K562 (cell line): ENCODE measurements at regions not wholly inside any gene's neighbourhood (a gene's known extent, or its start where the extent isn't known, plus 50 kb on each side); places are given as distances from the start of the nearest gene placed in this dataset.

Experiments used
- ATAC-seq: fragments of 200-7000 bp; cut with Tn5 transposase; 3 replicates; pipeline ENCODE4 v1.9.1; 2020; ENCODE audit warnings: moderate library complexity
- BruUV-seq: library from RNA; stranded (reverse); fragments of 400-500 nt; replicated peaks from 2 replicates; lab custom pipeline; 2021; lab: Mats Ljungman, UMichigan
- CTCF ChIA-PET: fragments of 300-600 bp; formaldehyde crosslinking; extraction: SDS; loops from one replicate; lab custom pipeline; 2021; ENCODE audit warnings: low intra/inter-chr PET ratio; lab: Yijun Ruan, JAX
- POLR2A ChIA-PET: fragments of 300-600, 350-650 bp; sonication (Branson Sonifier 250); formaldehyde crosslinking; extraction: SDS; loops from one replicate; lab custom pipeline; 2021; ENCODE audit warnings: antibody characterized with exemption, inconsistent platforms; lab: Yijun Ruan, JAX
- DNase-seq, 4 experiments: peaks; one replicate each; pipeline versions ENCODE4 v3.0.0 to v3.0.0-alpha.2; 2011 to 2018; ENCODE audit warnings: low spot score in 3 of 4, mixed read lengths in 3 of 4; ENCODE audit errors: extremely low read depth in 1 of 4
- FAIRE-seq: peaks from 2 replicates; lab custom pipeline; 2011; peaks lifted over from hg19 to GRCh38; lab: Jason Lieb, UNC
- H2AFZ ChIP-seq: 2 replicates; pipeline ENCODE4 v1.6.0; 2011; ENCODE audit warnings: low read depth, low read length, control low read depth, inconsistent platforms
- H3K27ac ChIP-seq: fragments of 200-600 bp; 3 replicates; pipeline ENCODE4 v1.8.0; 2011; ENCODE audit warnings: low read depth, mild to moderate bottlenecking, control low read depth, inconsistent platforms, low read length, moderate library complexity, mixed read lengths; ENCODE audit errors: extremely low read depth
- H3K27me3 ChIP-seq, 2 experiments: fragments of 300-600 bp in 1 of 2; 2 replicates in 1 of 2; 3 replicates in 1 of 2; pipeline versions ENCODE4 v1.6.0 to v1.8.0; 2011; ENCODE audit warnings: inconsistent platforms in 2 of 2, low read length in 2 of 2, mild to moderate bottlenecking in 1 of 2, mixed read lengths in 1 of 2, moderate library complexity in 1 of 2; ENCODE audit not compliant: control insufficient read depth in 2 of 2, insufficient read depth in 2 of 2
- H3K36me3 ChIP-seq: fragments of 300-600 bp; 3 replicates; pipeline ENCODE4 v1.8.0; 2011; ENCODE audit warnings: mild to moderate bottlenecking, low read length, inconsistent platforms; ENCODE audit not compliant: control insufficient read depth, insufficient read depth
- H3K4me1 ChIP-seq, 2 experiments: fragments of 200-600 bp in 1 of 2; replicated peaks in 1 of 2; 2 replicates in 1 of 2; 3 replicates in 1 of 2; pipeline versions ENCODE4 v1.5.1 to v1.8.0; 2011; ENCODE audit warnings: inconsistent platforms in 2 of 2, low read length in 2 of 2, mild to moderate bottlenecking in 1 of 2, mixed read lengths in 1 of 2, moderate library complexity in 1 of 2; ENCODE audit not compliant: control insufficient read depth in 2 of 2, insufficient read depth in 2 of 2
- H3K4me2 ChIP-seq: 2 replicates; pipeline ENCODE4 v1.6.1; 2011; ENCODE audit warnings: low read length, control low read depth, inconsistent platforms, mixed read lengths; ENCODE audit not compliant: insufficient read depth
- H3K4me3 ChIP-seq: fragments of 200-600 bp; sonication (generic), shearing (Covaris generic); 2 replicates; pipeline ENCODE4 v1.5.1; 2016; ENCODE audit warnings: control low read depth, inconsistent platforms
- H3K79me2 ChIP-seq: fragments of 200-600 bp; 3 replicates; pipeline ENCODE4 v1.8.0; 2011; ENCODE audit warnings: low read length, inconsistent platforms; ENCODE audit not compliant: control insufficient read depth, insufficient read depth
- H3K9ac ChIP-seq, 2 experiments: 2 replicates each; pipeline versions ENCODE4 v1.6.0 to v1.6.1; 2011; ENCODE audit warnings: low read depth in 2 of 2, low read length in 2 of 2, control low read depth in 1 of 2, inconsistent platforms in 1 of 2, mild to moderate bottlenecking in 1 of 2, mixed read lengths in 1 of 2; ENCODE audit not compliant: insufficient read depth in 1 of 2
- H3K9me1 ChIP-seq: one replicate; pipeline ENCODE4 v1.6.0; 2011; ENCODE audit warnings: inconsistent platforms, mild to moderate bottlenecking, low read length, moderate library complexity; ENCODE audit not compliant: control insufficient read depth, insufficient read depth
- H3K9me3 ChIP-seq: replicated peaks from 2 replicates; pipeline ENCODE4 v1.5.1; 2011; ENCODE audit warnings: low read depth, low read length, inconsistent platforms; ENCODE audit not compliant: control insufficient read depth, insufficient read depth
- H4K20me1 ChIP-seq: replicated peaks from 2 replicates; pipeline ENCODE4 v1.6.1; 2011; ENCODE audit warnings: low read length, inconsistent platforms, mixed read lengths; ENCODE audit not compliant: control insufficient read depth, insufficient read depth
- CBX3 ChIP-seq, 2 experiments: IDR thresholded peaks; 1 replicate in 1 of 2; 2 replicates in 1 of 2; pipeline ENCODE4 v1.6.1; 2012; ENCODE audit warnings: inconsistent platforms in 2 of 2, low read length in 2 of 2, borderline replicate concordance in 1 of 2, control low read depth in 1 of 2
- IRF2 ChIP-seq: sonication (generic); formaldehyde crosslinking; IDR thresholded peaks from 2 replicates; pipeline ENCODE4 v1.8.1; 2022; ENCODE audit warnings: mild to moderate bottlenecking, missing genetic modification reagents
- MTA3 ChIP-seq: fragments of 450-650 bp; formaldehyde crosslinking; IDR thresholded peaks from 2 replicates; pipeline ENCODE4 v1.6.1; 2017; ENCODE audit warnings: mild to moderate bottlenecking, borderline replicate concordance
- MXI1 ChIP-seq: IDR thresholded peaks from 2 replicates; pipeline ENCODE4 v1.6.1; 2011; ENCODE audit warnings: low read depth, mild to moderate bottlenecking, improper control_type of control experiment, low read length
- NFE2L1 ChIP-seq: fragments of 450-650 bp; IDR thresholded peaks from 2 replicates; pipeline ENCODE4 v1.6.1; 2016; ENCODE audit warnings: missing genetic modification characterization, low read depth, mild to moderate bottlenecking, missing compliant biosample characterization, moderate library complexity, borderline replicate concordance
- PCBP1 ChIP-seq: fragments of 200-400 bp; formaldehyde crosslinking; IDR thresholded peaks from 2 replicates; pipeline ENCODE4 v1.6.1; 2018; ENCODE audit warnings: mild to moderate bottlenecking, low read depth, low read length; ENCODE audit not compliant: poor library complexity, severe bottlenecking
- RBM34 ChIP-seq: fragments of 200-400 bp; formaldehyde crosslinking; IDR thresholded peaks from 2 replicates; pipeline ENCODE4 v1.6.1; 2018; ENCODE audit warnings: low read length, borderline replicate concordance; ENCODE audit not compliant: insufficient read depth
- SMAD4 ChIP-seq: fragments of 250-450 bp; sonication (Bioruptor Pico); conservative IDR thresholded peaks from 2 replicates; pipeline ENCODE4 v1.8.0; 2021; ENCODE audit warnings: inconsistent platforms, mild to moderate bottlenecking, moderate library complexity
- SUPT5H ChIP-seq: fragments of 450-650 bp; IDR thresholded peaks from 2 replicates; pipeline ENCODE4 v1.6.1; 2016
- TSC22D4 ChIP-seq: fragments of 450-650 bp; IDR thresholded peaks from 2 replicates; pipeline ENCODE4 v1.6.1; 2016; ENCODE audit warnings: missing genetic modification characterization, missing biosample characterization, control low read depth
- ZBED1 ChIP-seq: IDR thresholded peaks from 2 replicates; pipeline ENCODE4 v1.6.1; 2014
- ZFX ChIP-seq: sonication (generic); formaldehyde crosslinking; IDR thresholded peaks from 2 replicates; pipeline ENCODE4 v1.8.0; 2022; ENCODE audit warnings: mild to moderate bottlenecking, missing genetic modification reagents, moderate library complexity
- ZNF133 ChIP-seq: fragments of 250-450 bp; sonication (Bioruptor Pico); IDR thresholded peaks from 2 replicates; pipeline ENCODE4 v1.4.0; 2020; ENCODE audit warnings: mild to moderate bottlenecking
- ZNF583 ChIP-seq: fragments of 250-450 bp; sonication (Bioruptor Pico); IDR thresholded peaks from 2 replicates; pipeline ENCODE4 v1.4.0; 2020
- ZNF695 ChIP-seq: fragments of 450-650 bp; formaldehyde crosslinking; IDR thresholded peaks from 2 replicates; pipeline ENCODE4 v1.4.0; 2020; ENCODE audit warnings: mild to moderate bottlenecking, moderate library complexity
- ZNF778 ChIP-seq: fragments of 450-650 bp; formaldehyde crosslinking; IDR thresholded peaks from 2 replicates; pipeline ENCODE4 v1.4.0; 2020; ENCODE audit warnings: mild to moderate bottlenecking, moderate library complexity
- WGBS: fragments of 100-300 bp; shearing (Covaris generic); methylation state at CpG from one replicate; pipeline ENCODE4 v1.1.6; 2016; ENCODE audit warnings: low coverage, mixed read lengths; ENCODE audit not compliant: insufficient coverage; ENCODE audit errors: missing lambda C conversion rate; 5-methylcytosine and 5-hydroxymethylcytosine counted together
- in situ Hi-C: fragments of 300-500 bp; cut with MboI; formaldehyde crosslinking; loops from 4 replicates; pipeline ENCODE4 v1.15.0; 2018; ENCODE audit warnings: inconsistent platforms, mixed read lengths
- intact Hi-C: fragments of 100-400 bp; cut with micrococcal nuclease; formaldehyde crosslinking; loops from 2 replicates; pipeline ENCODE4 v1.14.2; 2022
- TF ChIP-seq, protein P1 (sequence below): fragments of 450-650 bp; IDR thresholded peaks from 2 replicates; pipeline ENCODE4 v1.7.0; 2016; ENCODE audit warnings: borderline replicate concordance

- DNase-seq, result no peak
- no peak overlapping the region for H3K4me2 ChIP-seq
- TF ChIP-seq ZNF133 (CRISPR knock-in tag), result no peak
- no peak for TF ChIP-seq MXI1
- no peak for TF ChIP-seq IRF2 (CRISPR knock-in tag)
- no peak for TF ChIP-seq ZNF778 (CRISPR knock-in tag)
- no peak for TF ChIP-seq SUPT5H
- TF ChIP-seq CBX3 (IDR thresholded peaks at IDR 0.05; ENCODE audit: borderline replicate concordance in 1 of 2, low read length in 2 of 2), result no peak
- TF ChIP-seq ZFX (CRISPR knock-in tag), result no peak
- TF ChIP-seq SMAD4 (CRISPR knock-in tag), result no peak
- TF ChIP-seq MTA3, result no peak
- no peak for TF ChIP-seq ZNF583 (CRISPR knock-in tag)
- TF ChIP-seq, protein P1, sequence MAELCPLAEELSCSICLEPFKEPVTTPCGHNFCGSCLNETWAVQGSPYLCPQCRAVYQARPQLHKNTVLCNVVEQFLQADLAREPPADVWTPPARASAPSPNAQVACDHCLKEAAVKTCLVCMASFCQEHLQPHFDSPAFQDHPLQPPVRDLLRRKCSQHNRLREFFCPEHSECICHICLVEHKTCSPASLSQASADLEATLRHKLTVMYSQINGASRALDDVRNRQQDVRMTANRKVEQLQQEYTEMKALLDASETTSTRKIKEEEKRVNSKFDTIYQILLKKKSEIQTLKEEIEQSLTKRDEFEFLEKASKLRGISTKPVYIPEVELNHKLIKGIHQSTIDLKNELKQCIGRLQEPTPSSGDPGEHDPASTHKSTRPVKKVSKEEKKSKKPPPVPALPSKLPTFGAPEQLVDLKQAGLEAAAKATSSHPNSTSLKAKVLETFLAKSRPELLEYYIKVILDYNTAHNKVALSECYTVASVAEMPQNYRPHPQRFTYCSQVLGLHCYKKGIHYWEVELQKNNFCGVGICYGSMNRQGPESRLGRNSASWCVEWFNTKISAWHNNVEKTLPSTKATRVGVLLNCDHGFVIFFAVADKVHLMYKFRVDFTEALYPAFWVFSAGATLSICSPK, result no peak
- no peak for TF ChIP-seq RBM34
- no peak for TF ChIP-seq ZNF695 (CRISPR knock-in tag)
- no peak for TF ChIP-seq ZBED1
- no peak for TF ChIP-seq TSC22D4
- TF ChIP-seq NFE2L1 (tag), result no peak
- TF ChIP-seq PCBP1, result no peak
- TF ChIP-seq, all 486 proteins: peak for 0
- WGBS, result 0% methylated on average over 14 of the region's 17 CpGs
- Histone ChIP-seq H4K20me1 (no peaks in the 10 kb centered on the region), H3K36me3 (no peaks in the 10 kb centered on the region), H3K4me1 (no peaks in the 10 kb centered on the region), H3K9me3 (no peaks in the 10 kb centered on the region), H2AFZ (no peak overlapping the region), H3K27me3 (peaks cover 3 to 27% of the 10 kb centered on the region in 2 experiments; a peak in 3 of 5 replicates), H3K9ac (no peak overlapping the region), H3K4me3 (no peak overlapping the region), H3K9me1 (no peaks in the 10 kb centered on the region), H3K27ac (no peak overlapping the region), H3K79me2 (no peaks in the 10 kb centered on the region)
- BruUV-seq, result no TSS peak
- intact Hi-C loops (no loop called here), in situ Hi-C loops (no loop called here)
- ChIA-PET POLR2A (no interaction called here), CTCF (no interaction called here)
- ATAC-seq (no peak), FAIRE-seq (no peak)
These were observed 149.6 kb upstream of the PPP2R2D start for GRCh38 chr10:131750973-131751826.
